ENCODE measurements at regions not wholly inside any gene's neighbourhood (a gene's known extent, or its start where the extent isn't known, plus 50 kb on each side); places are given as distances from the start of the nearest gene placed in this dataset.

DNA sequence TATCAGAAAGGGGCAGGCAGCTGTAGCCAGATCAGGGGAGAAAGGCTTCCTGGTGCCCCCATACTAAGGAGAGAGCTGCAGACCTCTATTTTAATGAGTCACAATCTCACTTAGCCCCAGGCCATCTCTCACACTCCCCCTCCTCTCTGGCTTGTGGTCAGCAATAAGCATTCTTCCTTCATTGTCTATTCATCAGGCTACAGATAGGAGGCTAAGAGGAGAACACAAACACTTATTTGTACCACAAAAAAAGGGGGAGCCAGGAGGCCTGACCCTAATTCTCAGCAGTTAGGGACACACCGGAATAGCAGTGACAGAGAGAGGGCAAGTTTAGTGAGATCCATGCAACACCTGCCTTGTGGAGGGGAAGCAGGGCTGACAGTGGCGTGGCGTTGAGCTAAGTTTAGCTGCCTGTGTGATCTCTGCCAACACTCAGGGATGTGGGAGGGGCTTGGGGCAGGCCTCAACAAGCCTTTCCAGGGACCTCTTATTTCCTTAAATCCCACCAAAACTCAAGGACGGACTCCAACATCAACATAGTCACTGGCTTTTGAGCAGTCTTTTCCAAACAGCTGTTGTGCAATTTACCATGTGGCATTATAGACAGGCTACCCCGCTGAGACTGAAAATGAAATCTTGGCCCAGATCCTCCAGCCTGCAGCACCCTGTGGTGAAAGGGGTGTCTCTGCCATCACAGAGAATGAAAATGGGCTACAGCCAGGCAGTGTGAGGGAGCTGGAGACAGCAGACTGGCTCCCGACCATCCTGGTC is 191.9 kb upstream of the TSC22D2 start:
- DNase-seq (ENCODE audit: low spot score) = peak; percentile 16
- no peak for TF ChIP-seq POLR2AphosphoS5 (IDR thresholded peaks at IDR 0.05)
- TF ChIP-seq, protein P1, sequence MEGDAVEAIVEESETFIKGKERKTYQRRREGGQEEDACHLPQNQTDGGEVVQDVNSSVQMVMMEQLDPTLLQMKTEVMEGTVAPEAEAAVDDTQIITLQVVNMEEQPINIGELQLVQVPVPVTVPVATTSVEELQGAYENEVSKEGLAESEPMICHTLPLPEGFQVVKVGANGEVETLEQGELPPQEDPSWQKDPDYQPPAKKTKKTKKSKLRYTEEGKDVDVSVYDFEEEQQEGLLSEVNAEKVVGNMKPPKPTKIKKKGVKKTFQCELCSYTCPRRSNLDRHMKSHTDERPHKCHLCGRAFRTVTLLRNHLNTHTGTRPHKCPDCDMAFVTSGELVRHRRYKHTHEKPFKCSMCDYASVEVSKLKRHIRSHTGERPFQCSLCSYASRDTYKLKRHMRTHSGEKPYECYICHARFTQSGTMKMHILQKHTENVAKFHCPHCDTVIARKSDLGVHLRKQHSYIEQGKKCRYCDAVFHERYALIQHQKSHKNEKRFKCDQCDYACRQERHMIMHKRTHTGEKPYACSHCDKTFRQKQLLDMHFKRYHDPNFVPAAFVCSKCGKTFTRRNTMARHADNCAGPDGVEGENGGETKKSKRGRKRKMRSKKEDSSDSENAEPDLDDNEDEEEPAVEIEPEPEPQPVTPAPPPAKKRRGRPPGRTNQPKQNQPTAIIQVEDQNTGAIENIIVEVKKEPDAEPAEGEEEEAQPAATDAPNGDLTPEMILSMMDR (IDR thresholded peaks at IDR 0.05) = no peak
- no peaks in the 10 kb centered on the region for H3K36me3 ChIP-seq
- H3K9me3 ChIP-seq = no peaks in the 10 kb centered on the region
- 15% methylated on average over 6 of the region's 6 CpGs for WGBS
- intact Hi-C loops (cut with DNase I) = no loop called here
- no peak overlapping the region for H3K27ac ChIP-seq
- H3K27me3 ChIP-seq (replicated peaks; ENCODE audit: insufficient read depth) = no peaks in the 10 kb centered on the region
- H3K4me3 ChIP-seq = no peak overlapping the region
- no peaks in the 10 kb centered on the region for H3K4me1 ChIP-seq (replicated peaks)

DNA sequence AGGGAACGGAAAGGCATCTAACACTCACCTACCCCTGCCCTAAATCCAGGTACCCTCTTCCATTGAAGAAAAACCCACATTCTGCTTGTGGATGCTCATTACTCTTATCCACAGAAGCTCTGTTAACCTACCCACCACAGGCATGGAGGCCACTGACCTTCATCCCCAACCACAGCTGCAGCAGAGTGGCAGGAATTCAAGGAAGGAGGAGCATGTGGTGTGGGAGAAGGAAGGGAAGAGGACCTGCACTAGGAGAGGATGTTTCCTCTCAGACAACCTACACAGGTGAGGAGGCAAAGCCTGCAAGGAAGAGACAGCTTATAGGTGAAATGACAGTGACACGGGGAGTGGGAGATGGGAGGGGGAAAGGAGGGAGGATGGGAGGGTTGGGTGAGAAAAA is 192.5 kb upstream of the TSC22D2 start:
- intact Hi-C loops (cut with DNase I) = no loop called here
- 62% methylated on average over 2 of the region's 2 CpGs for WGBS
- Histone ChIP-seq H3K4me1 (replicated peaks) (no peaks in the 10 kb centered on the region), H3K4me3 (no peak overlapping the region), H3K36me3 (no peaks in the 10 kb centered on the region), H3K9me3 (no peaks in the 10 kb centered on the region), H3K27me3 (replicated peaks; ENCODE audit: insufficient read depth) (no peaks in the 10 kb centered on the region), H3K27ac (no peak overlapping the region)
- TF ChIP-seq, protein P1 (IDR thresholded peaks at IDR 0.05) = no peak
- no peak for TF ChIP-seq POLR2AphosphoS5 (IDR thresholded peaks at IDR 0.05)
- TF ChIP-seq POLR2A (IDR thresholded peaks at IDR 0.05) = no peak
- no peak for DNase-seq (ENCODE audit: low spot score)

DNA sequence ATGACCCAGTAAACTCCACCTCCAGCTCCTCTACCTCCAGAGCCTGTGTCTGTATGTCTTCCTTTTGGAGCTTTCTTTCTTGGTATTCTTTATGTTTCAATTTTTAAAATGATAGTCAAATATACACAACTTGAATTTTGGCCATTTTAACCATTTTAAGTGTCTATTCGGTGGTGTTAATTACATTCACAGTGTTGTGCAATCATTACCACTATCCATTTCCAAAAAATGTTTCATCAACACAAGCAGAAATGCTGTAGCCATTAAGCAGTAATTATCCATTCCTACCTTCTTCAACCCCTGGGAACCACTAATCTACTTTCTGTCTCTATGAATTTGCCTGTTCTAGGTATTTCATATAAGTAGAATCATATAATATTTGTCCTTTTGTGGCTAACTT is 194.5 kb upstream of the TSC22D2 start:
- H3K27me3 ChIP-seq (replicated peaks; ENCODE audit: insufficient read depth) = no peaks in the 10 kb centered on the region
- no peaks in the 10 kb centered on the region for H3K9me3 ChIP-seq
- no peak overlapping the region for H3K4me3 ChIP-seq
- DNase-seq (ENCODE audit: low spot score) = no peak
- H3K4me1 ChIP-seq (replicated peaks) = no peaks in the 10 kb centered on the region
- intact Hi-C loops (cut with DNase I) = no loop called here
- 89% methylated on average over 1 of the region's 1 CpG for WGBS
- H3K36me3 ChIP-seq = no peaks in the 10 kb centered on the region
- no peak for TF ChIP-seq POLR2A (IDR thresholded peaks at IDR 0.05)
- TF ChIP-seq POLR2AphosphoS5 (IDR thresholded peaks at IDR 0.05) = no peak
- TF ChIP-seq, protein P1 (IDR thresholded peaks at IDR 0.05) = no peak
- H3K27ac ChIP-seq = no peak overlapping the region

DNA sequence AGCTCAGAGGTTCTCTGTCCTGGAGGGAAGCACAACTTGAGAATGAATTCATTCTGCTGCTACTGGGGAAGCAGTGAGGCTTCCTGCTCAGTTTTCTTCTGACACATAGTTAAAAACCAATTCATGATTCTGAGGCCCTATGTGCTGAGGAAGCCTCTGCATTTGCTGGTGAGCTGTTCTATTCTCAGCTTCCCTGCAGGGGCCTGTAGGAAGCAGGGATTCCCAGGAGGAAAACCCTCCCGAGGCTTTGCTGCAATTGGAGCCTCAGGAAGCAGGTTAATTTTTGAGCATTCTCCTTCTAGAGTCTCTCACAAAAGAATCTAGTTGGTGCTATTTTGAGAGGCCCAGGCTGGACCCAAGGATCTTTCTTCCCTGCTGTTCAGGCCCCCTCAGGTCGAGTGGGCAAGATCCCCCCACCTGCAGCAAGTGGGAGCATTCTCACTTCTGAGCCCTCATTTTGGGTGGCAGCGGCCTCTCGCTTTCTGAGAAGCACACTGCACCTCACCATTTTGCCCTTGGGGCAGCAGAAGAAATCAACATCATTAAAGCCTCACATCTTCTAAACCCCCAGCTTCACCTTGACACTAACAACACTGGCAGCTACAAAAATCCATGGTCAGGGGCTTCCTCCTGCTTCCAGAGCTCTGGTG is 197.5 kb upstream of the TSC22D2 start:
- no peaks in the 10 kb centered on the region for H3K27me3 ChIP-seq (replicated peaks; ENCODE audit: insufficient read depth)
- TF ChIP-seq POLR2AphosphoS5 (IDR thresholded peaks at IDR 0.05) (no peak), POLR2A (IDR thresholded peaks at IDR 0.05) (no peak)
- TF ChIP-seq, protein P1 (IDR thresholded peaks at IDR 0.05) = no peak
- no peaks in the 10 kb centered on the region for H3K36me3 ChIP-seq
- no peaks in the 10 kb centered on the region for H3K9me3 ChIP-seq
- no peak overlapping the region for H3K27ac ChIP-seq
- no peak overlapping the region for H3K4me3 ChIP-seq
- DNase-seq (ENCODE audit: low spot score) = no peak
- intact Hi-C loops (cut with DNase I) = no loop called here
- WGBS = 84% methylated on average over 4 of the region's 4 CpGs
- H3K4me1 ChIP-seq (replicated peaks) = no peaks in the 10 kb centered on the region

DNA sequence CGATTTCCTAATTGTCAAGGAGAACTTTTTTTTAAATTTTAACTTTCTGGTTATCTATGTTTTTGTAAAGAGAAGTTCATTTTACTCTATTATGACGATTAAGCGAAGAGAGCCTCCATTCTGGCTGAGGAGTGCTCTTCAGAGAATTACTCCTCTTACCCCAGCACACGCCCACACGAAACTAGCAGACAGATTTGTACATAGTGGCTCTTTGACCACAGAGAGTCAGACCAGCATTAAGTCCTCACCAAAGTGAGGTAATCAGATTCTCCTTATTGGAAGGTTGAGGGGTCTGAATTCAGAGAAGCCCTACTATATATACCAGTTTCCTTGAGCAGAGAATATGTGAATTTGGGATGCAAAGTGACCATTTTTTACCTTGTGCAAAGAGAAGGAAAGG is 204.8 kb upstream of the TSC22D2 start:
- no peak for DNase-seq (ENCODE audit: low spot score)
- Histone ChIP-seq H3K27ac (no peak overlapping the region), H3K4me3 (no peak overlapping the region), H3K36me3 (no peaks in the 10 kb centered on the region), H3K9me3 (no peaks in the 10 kb centered on the region), H3K27me3 (replicated peaks; ENCODE audit: insufficient read depth) (no peaks in the 10 kb centered on the region), H3K4me1 (replicated peaks) (no peaks in the 10 kb centered on the region)
- intact Hi-C loops (cut with DNase I) = no loop called here
- 91% methylated on average over 5 of the region's 5 CpGs for WGBS
- TF ChIP-seq, protein P1 (IDR thresholded peaks at IDR 0.05) = no peak
- TF ChIP-seq POLR2AphosphoS5 (IDR thresholded peaks at IDR 0.05) (no peak), POLR2A (IDR thresholded peaks at IDR 0.05) (no peak)
